Testis (tissue), 2 donors: ENCODE measurements at regions not wholly inside any gene's neighbourhood (a gene's known extent, or its start where the extent isn't known, plus 50 kb on each side); places are given as distances from the start of the nearest gene placed in this dataset.

Source experiments
- DNase-seq: peaks from one replicate; pipeline ENCODE4 v3.0.0-alpha.2; 2019
- H3K27ac ChIP-seq, 2 donors: fragments of 200-600 bp; sonication (generic); one replicate each; pipeline ENCODE4 v1.5.1; 2019
- H3K27me3 ChIP-seq: fragments of 200-600 bp; sonication (generic); one replicate; pipeline ENCODE4 v1.5.1; 2019
- H3K36me3 ChIP-seq: fragments of 200-600 bp; sonication (generic); one replicate; pipeline ENCODE4 v1.5.1; 2017; ENCODE audit warnings: low read depth; ENCODE audit errors: missing control alignments
- H3K4me1 ChIP-seq: fragments of 200-600 bp; sonication (generic); one replicate; pipeline ENCODE4 v1.5.1; 2019
- H3K4me3 ChIP-seq, 2 donors: fragments of 200-600 bp; sonication (generic); one replicate each; pipeline ENCODE4 v1.5.1; 2017 to 2019
- H3K9me3 ChIP-seq: fragments of 200-600 bp; sonication (generic); one replicate; pipeline ENCODE4 v1.5.1; 2017
- POLR2A ChIP-seq: fragments of 450-650 bp; IDR thresholded peaks from one replicate; pipeline ENCODE4 v1.6.1; 2017; ENCODE audit warnings: antibody characterized with exemption, mild to moderate bottlenecking, moderate library complexity
- WGBS, 2 donors: methylation state at CpG; one replicate each; pipeline ENCODE4 v1.1.5; 2018; 5-methylcytosine and 5-hydroxymethylcytosine counted together
- intact Hi-C: fragments of 100-400 bp; cut with DNase I; formaldehyde crosslinking; loops from one replicate; pipeline ENCODE4 v1.15.1; 2023; ENCODE audit warnings: low total_unique reads
- TF ChIP-seq, protein P1 (sequence below), 3 experiments: fragments of 450-650 bp in 2 of 3; fragments of 200-600 bp in 1 of 3; sonication (generic) in 1 of 3; IDR thresholded peaks; one replicate each; pipeline ENCODE4 v1.5.1; 2016 to 2019; ENCODE audit warnings: antibody characterized with exemption in 3 of 3, mild to moderate bottlenecking in 2 of 3, moderate library complexity in 1 of 3

DNA sequence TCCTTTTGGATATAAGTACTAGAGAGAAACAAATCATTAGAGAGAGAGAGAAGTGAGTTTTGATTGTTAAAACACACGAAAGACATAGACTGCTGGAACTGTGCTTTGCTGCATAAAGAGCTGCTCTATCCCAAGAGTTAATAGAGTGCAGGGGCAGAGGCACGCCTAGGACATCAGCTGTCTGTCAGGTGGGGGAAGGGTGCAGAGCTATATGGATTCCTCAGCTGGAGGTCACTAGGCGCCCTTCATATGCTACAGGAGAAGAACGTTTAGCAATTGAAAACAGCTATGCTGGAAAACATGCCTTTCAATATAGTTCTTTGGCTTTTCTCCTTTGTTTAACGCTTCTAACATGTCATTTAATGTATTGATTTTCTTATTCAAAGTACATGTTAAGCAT, 169.0 kb upstream of the MCHR2 start:
- H3K4me1 ChIP-seq = no peaks in the 10 kb centered on the region
- DNase-seq = no peak
- intact Hi-C loops = no loop called here
- H3K4me3 ChIP-seq = no peak overlapping the region
- no peaks in the 10 kb centered on the region for H3K9me3 ChIP-seq
- H3K36me3 ChIP-seq = no peaks in the 10 kb centered on the region
- H3K27ac ChIP-seq = no peak overlapping the region
- TF ChIP-seq POLR2A = no peak
- TF ChIP-seq, protein P1, sequence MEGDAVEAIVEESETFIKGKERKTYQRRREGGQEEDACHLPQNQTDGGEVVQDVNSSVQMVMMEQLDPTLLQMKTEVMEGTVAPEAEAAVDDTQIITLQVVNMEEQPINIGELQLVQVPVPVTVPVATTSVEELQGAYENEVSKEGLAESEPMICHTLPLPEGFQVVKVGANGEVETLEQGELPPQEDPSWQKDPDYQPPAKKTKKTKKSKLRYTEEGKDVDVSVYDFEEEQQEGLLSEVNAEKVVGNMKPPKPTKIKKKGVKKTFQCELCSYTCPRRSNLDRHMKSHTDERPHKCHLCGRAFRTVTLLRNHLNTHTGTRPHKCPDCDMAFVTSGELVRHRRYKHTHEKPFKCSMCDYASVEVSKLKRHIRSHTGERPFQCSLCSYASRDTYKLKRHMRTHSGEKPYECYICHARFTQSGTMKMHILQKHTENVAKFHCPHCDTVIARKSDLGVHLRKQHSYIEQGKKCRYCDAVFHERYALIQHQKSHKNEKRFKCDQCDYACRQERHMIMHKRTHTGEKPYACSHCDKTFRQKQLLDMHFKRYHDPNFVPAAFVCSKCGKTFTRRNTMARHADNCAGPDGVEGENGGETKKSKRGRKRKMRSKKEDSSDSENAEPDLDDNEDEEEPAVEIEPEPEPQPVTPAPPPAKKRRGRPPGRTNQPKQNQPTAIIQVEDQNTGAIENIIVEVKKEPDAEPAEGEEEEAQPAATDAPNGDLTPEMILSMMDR (IDR thresholded peaks at IDR 0.05) = no peak
- no peaks in the 10 kb centered on the region for H3K27me3 ChIP-seq
- 51 to 53% methylated on average over 5 of the region's 5 CpGs for WGBS, 2 donors

DNA sequence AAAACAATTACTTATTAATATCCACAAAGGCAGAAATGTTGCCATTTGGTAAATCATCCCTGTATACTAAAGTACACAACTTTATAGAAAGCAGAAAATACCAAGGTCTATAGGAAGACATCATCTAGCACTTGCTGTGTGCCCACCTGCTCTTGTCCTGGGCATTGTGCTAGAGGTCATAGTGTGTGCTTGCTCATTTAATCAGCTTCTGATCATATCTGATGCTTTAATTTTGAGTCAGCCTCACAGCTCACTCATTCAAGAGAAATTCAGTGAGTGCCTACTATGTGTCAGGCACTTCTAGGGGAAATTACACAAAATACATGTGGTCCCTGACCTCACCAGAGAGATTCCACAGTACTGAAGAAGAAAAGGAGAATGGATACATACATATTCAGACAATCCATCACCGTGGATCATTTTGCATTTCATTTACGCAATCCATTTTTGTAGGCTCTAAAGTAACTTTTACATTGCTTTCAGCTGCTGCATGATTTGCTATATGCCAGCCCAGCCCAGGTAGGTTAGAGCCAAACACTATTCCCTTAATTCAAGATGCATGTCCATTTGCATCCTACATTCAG, 167.9 kb upstream of the MCHR2 start:
- DNase-seq = no peak
- Histone ChIP-seq H3K4me1 (no peaks in the 10 kb centered on the region), H3K9me3 (no peaks in the 10 kb centered on the region), H3K4me3 (no peak overlapping the region), H3K27me3 (no peaks in the 10 kb centered on the region), H3K36me3 (no peaks in the 10 kb centered on the region), H3K27ac (no peak overlapping the region)
- TF ChIP-seq, protein P1 (IDR thresholded peaks at IDR 0.05) = no peak
- TF ChIP-seq POLR2A = no peak
- intact Hi-C loops = no loop called here
- WGBS, 2 donors = 79 to 82% methylated on average over 2 of the region's 2 CpGs

DNA sequence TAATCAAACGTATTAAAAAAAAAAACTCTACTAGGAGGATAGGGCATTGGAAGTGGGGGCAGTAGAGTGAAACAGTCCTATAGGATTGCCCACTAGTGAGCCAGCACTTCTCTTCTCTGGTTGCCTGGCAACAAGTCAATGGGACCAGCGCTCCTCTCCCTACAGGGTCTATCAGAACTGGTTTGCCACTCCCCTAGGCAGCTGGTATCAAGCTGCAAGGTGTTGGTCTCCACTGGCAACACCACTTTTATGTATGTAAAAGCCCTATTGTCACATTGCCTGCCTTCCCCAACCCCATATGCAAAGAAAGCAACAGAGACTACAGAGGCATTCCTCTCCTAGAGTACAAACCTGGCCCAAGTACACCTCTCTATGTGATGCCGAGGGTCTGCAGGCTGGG, 166.9 kb upstream of the MCHR2 start:
- intact Hi-C loops = no loop called here
- no peaks in the 10 kb centered on the region for H3K4me1 ChIP-seq
- no peak overlapping the region for H3K27ac ChIP-seq
- TF ChIP-seq POLR2A = no peak
- TF ChIP-seq, protein P1 (IDR thresholded peaks at IDR 0.05) = no peak
- DNase-seq = no peak
- H3K36me3 ChIP-seq = no peaks in the 10 kb centered on the region
- 66 to 70% methylated on average over 3 of the region's 3 CpGs for WGBS, 2 donors
- no peaks in the 10 kb centered on the region for H3K27me3 ChIP-seq
- H3K4me3 ChIP-seq = no peak overlapping the region
- no peaks in the 10 kb centered on the region for H3K9me3 ChIP-seq

DNA sequence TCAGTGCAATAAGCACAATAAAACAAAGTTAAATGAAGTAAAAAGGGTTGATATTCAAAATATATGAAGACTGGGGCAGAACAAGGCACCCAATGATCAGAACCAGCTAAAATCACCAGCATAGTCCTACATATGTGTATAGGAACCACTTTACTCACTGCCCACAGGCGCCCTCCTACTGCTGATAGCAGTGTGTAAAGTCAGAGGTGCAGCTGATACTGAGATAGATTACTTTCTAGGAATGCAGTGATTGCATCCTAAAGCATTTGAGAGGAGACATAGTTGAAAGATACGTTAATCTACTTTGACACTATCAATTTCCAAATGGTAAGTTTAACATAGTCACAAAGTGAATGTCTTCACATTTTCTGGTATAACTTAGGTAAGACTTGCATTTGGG, 161.1 kb upstream of the MCHR2 start:
- Histone ChIP-seq H3K4me1 (no peaks in the 10 kb centered on the region), H3K9me3 (no peaks in the 10 kb centered on the region), H3K4me3 (no peak overlapping the region), H3K27me3 (no peaks in the 10 kb centered on the region), H3K36me3 (no peaks in the 10 kb centered on the region), H3K27ac (no peak overlapping the region)
- WGBS, 2 donors = 73 to 88% methylated on average over 2 of the region's 2 CpGs
- intact Hi-C loops = no loop called here
- DNase-seq = no peak
- TF ChIP-seq POLR2A = no peak
- TF ChIP-seq, protein P1 (IDR thresholded peaks at IDR 0.05) = no peak

DNA sequence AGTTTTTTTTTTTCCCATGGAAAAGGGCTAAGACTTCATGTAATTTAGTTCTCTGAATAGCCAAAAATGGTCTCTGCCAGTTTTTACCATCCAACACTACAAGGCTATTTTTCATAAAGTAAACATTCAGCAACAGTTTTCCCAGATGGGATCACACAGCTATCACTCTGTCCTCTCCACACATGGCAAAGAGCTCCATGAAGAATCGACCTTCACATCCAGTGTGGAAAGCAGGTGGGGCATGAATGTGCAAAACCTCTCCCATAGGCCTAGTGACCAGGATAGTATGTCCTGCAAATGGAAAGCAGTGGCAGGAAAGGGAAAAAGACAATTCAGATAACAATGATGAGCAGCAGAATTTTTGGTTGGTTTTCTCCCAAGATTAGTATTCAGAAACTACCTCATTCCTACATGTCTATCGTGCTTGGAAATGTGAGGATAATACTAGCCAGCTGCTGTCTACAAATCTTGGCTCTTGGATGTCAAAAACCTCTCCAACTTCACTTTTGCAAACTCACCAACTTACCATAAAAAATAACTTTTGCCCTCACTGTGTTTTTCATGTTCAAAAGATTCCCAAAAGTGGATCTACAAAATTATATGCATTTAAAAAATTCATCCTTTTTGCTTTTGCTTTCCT, 159.7 kb upstream of the MCHR2 start:
- Histone ChIP-seq H3K4me1 (no peaks in the 10 kb centered on the region), H3K27ac (no peak overlapping the region), H3K9me3 (no peaks in the 10 kb centered on the region), H3K4me3 (no peak overlapping the region), H3K27me3 (no peaks in the 10 kb centered on the region), H3K36me3 (no peaks in the 10 kb centered on the region)
- intact Hi-C loops = no loop called here
- DNase-seq = no peak
- TF ChIP-seq, protein P1 (IDR thresholded peaks at IDR 0.05) = no peak
- TF ChIP-seq POLR2A = no peak
- 75 to 76% methylated on average over 2 of the region's 2 CpGs for WGBS, 2 donors
